Activated CD8-positive, alpha-beta T cell treated with anti-CD3 and anti-CD28 coated beads for 36 hours (primary cell): ENCODE measurements at regions not wholly inside any gene's neighbourhood (a gene's known extent, or its start where the extent isn't known, plus 50 kb on each side); places are given as distances from the start of the nearest gene placed in this dataset.

Source experiments
- ATAC-seq: fragments of 200-7000 bp; cut with Tn5 transposase; one replicate; pipeline ENCODE4 v1.10.0; 2021; ENCODE audit warnings: mild to moderate bottlenecking, moderate library complexity
- CTCF ChIA-PET: fragments of 350-600 bp; sonication (Branson Sonifier 250); formaldehyde crosslinking; loops from one replicate; lab custom pipeline; 2021; ENCODE audit warnings: antibody characterized with exemption; lab: Charles Lee
- POLR2A ChIA-PET: fragments of 350-600 bp; sonication (Branson Sonifier 250); formaldehyde crosslinking; loops from one replicate; lab custom pipeline; 2021; ENCODE audit warnings: antibody characterized with exemption; lab: Charles Lee
- DNase-seq: peaks from one replicate; pipeline ENCODE4 v3.0.0-alpha.2; 2020
- H3K27ac Mint-ChIP-seq: one replicate; pipeline ENCODE4 v1.8.0; 2021; ENCODE audit warnings: mild to moderate bottlenecking, mixed read lengths
- H3K27me3 Mint-ChIP-seq: one replicate; pipeline ENCODE4 v1.8.0; 2021; ENCODE audit warnings: mixed read lengths
- H3K36me3 Mint-ChIP-seq: one replicate; pipeline ENCODE4 v1.8.0; 2021; ENCODE audit warnings: low read depth, mixed read lengths
- H3K4me1 Mint-ChIP-seq: one replicate; pipeline ENCODE4 v1.8.0; 2021; ENCODE audit warnings: low read depth, mixed read lengths
- H3K4me3 Mint-ChIP-seq: one replicate; pipeline ENCODE4 v1.8.0; 2021; ENCODE audit warnings: mild to moderate bottlenecking, moderate library complexity, mixed read lengths
- H3K9me3 Mint-ChIP-seq: one replicate; pipeline ENCODE4 v1.8.0; 2021; ENCODE audit warnings: mixed read lengths
- intact Hi-C: fragments of 100-400 bp; cut with micrococcal nuclease; formaldehyde crosslinking; loops from one replicate; pipeline ENCODE4 v1.10.0; 2022
- TF ChIP-seq, protein P1 (sequence below): fragments of 200-600 bp; IDR thresholded peaks from one replicate; pipeline ENCODE4 v1.8.0; 2022; ENCODE audit warnings: antibody characterized with exemption, mild to moderate bottlenecking

DNA sequence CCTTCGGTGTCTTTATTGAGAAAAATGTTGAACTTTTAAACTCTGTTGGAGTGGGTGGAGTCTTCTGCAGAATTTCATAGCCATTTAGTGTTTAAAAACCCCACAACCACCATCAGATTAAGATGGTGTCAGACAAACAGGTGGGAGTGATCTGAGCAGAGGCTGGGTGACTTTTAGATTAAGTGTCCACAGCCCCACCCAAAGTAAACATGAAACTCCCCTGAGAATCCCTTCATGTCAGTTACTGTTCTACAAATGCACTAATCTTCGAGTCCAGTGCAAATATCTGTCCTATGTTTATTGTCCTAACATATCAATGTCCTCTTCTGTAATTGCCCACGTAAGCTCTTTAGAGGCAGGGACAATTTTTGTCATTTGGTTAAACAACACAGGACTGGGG lies 175.6 kb upstream of the RBPJ start:
- H3K27me3 Mint-ChIP-seq = peaks cover 10% of the 10 kb centered on the region
- ChIA-PET CTCF (interaction anchor here (1.0 kb wide), 1 partner anchor 27 kb away, joined by 3 read pairs; no protein-coding TSS in a partner anchor), POLR2A (no interaction called here)
- ATAC-seq = peak; percentile 66
- H3K4me3 Mint-ChIP-seq = no peak overlapping the region
- intact Hi-C loops = no loop called here
- no peaks in the 10 kb centered on the region for H3K9me3 Mint-ChIP-seq
- H3K27ac Mint-ChIP-seq = peak overlapping the region; percentile 60
- DNase-seq = no peak
- H3K4me1 Mint-ChIP-seq = peaks cover 30% of the 10 kb centered on the region
- TF ChIP-seq, protein P1, sequence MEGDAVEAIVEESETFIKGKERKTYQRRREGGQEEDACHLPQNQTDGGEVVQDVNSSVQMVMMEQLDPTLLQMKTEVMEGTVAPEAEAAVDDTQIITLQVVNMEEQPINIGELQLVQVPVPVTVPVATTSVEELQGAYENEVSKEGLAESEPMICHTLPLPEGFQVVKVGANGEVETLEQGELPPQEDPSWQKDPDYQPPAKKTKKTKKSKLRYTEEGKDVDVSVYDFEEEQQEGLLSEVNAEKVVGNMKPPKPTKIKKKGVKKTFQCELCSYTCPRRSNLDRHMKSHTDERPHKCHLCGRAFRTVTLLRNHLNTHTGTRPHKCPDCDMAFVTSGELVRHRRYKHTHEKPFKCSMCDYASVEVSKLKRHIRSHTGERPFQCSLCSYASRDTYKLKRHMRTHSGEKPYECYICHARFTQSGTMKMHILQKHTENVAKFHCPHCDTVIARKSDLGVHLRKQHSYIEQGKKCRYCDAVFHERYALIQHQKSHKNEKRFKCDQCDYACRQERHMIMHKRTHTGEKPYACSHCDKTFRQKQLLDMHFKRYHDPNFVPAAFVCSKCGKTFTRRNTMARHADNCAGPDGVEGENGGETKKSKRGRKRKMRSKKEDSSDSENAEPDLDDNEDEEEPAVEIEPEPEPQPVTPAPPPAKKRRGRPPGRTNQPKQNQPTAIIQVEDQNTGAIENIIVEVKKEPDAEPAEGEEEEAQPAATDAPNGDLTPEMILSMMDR = no peak
- no peaks in the 10 kb centered on the region for H3K36me3 Mint-ChIP-seq

GRCh38 chr4:26148927-26149326 lies 171.9 kb upstream of the RBPJ start:
- Mint-ChIP-seq H3K9me3 (no peaks in the 10 kb centered on the region), H3K27ac (no peak overlapping the region), H3K4me3 (no peak overlapping the region), H3K27me3 (peaks cover 10% of the 10 kb centered on the region), H3K4me1 (peaks cover 36% of the 10 kb centered on the region), H3K36me3 (no peaks in the 10 kb centered on the region)
- ATAC-seq = no peak
- intact Hi-C loops = no loop called here
- TF ChIP-seq, protein P1 = no peak
- CTCF ChIA-PET = no interaction called here
- POLR2A ChIA-PET = no interaction called here
- DNase-seq = no peak

- ChIA-PET POLR2A (no interaction called here), CTCF (interaction anchor here (1.5 kb wide), 1 partner anchor 10 kb away, joined by 3 read pairs; no protein-coding TSS in a partner anchor)
- ATAC-seq (peak; percentile 70), DNase-seq (peak; percentile 35)
- no peaks in the 10 kb centered on the region for H3K36me3 Mint-ChIP-seq
- peaks cover 27% of the 10 kb centered on the region for H3K4me1 Mint-ChIP-seq
- intact Hi-C loops = no loop called here
- no peak overlapping the region for H3K4me3 Mint-ChIP-seq
- peaks cover 9% of the 10 kb centered on the region for H3K27me3 Mint-ChIP-seq
- TF ChIP-seq, protein P1 = no peak
- H3K27ac Mint-ChIP-seq = peak overlapping the region; percentile 42
- H3K9me3 Mint-ChIP-seq = no peaks in the 10 kb centered on the region
Observed at GRCh38 chr4:26150948-26151347, 169.9 kb upstream of the RBPJ start.

DNA sequence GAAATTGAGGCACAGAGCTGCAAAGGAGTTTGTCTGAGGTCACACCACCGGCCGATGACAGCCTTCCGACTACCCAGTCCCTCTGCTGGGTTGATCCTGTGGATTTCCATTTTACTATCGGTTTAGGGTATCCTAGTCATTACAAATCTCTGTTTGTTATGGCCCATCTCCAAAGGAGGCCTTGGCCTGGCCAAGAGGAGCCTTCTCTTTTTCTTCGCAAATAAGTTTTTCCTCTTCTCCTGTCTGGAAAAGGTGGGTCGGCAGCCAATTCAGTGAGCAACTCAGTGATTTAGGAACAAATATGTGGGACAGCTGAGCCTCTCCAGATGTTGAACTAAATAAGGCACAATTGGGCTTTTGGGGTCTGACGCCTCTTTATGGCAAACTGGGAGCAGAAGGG lies 169.2 kb upstream of the RBPJ start:
- DNase-seq = no peak
- Mint-ChIP-seq H3K27ac (no peak overlapping the region), H3K36me3 (no peaks in the 10 kb centered on the region), H3K9me3 (no peaks in the 10 kb centered on the region), H3K4me1 (peaks cover 27% of the 10 kb centered on the region), H3K4me3 (no peak overlapping the region), H3K27me3 (peaks cover 9% of the 10 kb centered on the region)
- ATAC-seq = no peak
- TF ChIP-seq, protein P1 = no peak
- POLR2A ChIA-PET = no interaction called here
- intact Hi-C loops = no loop called here
- CTCF ChIA-PET = interaction anchor here (1.1 to 1.3 kb wide), 3 partner anchors 9 to 82 kb away, joined by 3 to 5 read pairs (median 4); no protein-coding TSS in a partner anchor

- no peaks in the 10 kb centered on the region for H3K36me3 Mint-ChIP-seq
Observed at GRCh38 chr4:26152056-26152455, 168.8 kb upstream of the RBPJ start.

More at GRCh38 chr4:26152056-26152455, 168.8 kb upstream of the RBPJ start:
- ATAC-seq (no peak), DNase-seq (no peak)
- intact Hi-C loops = no loop called here
- Mint-ChIP-seq H3K4me3 (no peak overlapping the region), H3K9me3 (no peaks in the 10 kb centered on the region), H3K27ac (no peak overlapping the region), H3K4me1 (peaks cover 27% of the 10 kb centered on the region), H3K27me3 (peaks cover 9% of the 10 kb centered on the region)
- ChIA-PET POLR2A (no interaction called here), CTCF (interaction anchor here (1.1 to 1.6 kb wide), 4 partner anchors 9 to 90 kb away, joined by 3 to 5 read pairs (median 4); no protein-coding TSS in a partner anchor)
- TF ChIP-seq, protein P1 = no peak
